Glutamatergic neuron (in vitro differentiated cells): ENCODE measurements at regions not wholly inside any gene's neighbourhood (a gene's known extent, or its start where the extent isn't known, plus 50 kb on each side); places are given as distances from the start of the nearest gene placed in this dataset.

Source experiments
- DNase-seq: peaks from one replicate; pipeline ENCODE4 v3.0.0; 2022
- H3K27ac Mint-ChIP-seq: one replicate; pipeline ENCODE4 v1.8.0; 2020; ENCODE audit warnings: mild to moderate bottlenecking, mixed read lengths, inconsistent platforms; ENCODE audit not compliant: unreplicated experiment
- H3K27me3 Mint-ChIP-seq: one replicate; pipeline ENCODE4 v1.8.0; 2020; ENCODE audit warnings: mild to moderate bottlenecking, moderate library complexity, mixed read lengths, inconsistent platforms; ENCODE audit not compliant: unreplicated experiment
- H3K36me3 Mint-ChIP-seq: one replicate; pipeline ENCODE4 v1.8.0; 2020; ENCODE audit warnings: mild to moderate bottlenecking, mixed read lengths, inconsistent platforms; ENCODE audit not compliant: unreplicated experiment
- H3K4me1 Mint-ChIP-seq: one replicate; pipeline ENCODE4 v1.8.0; 2020; ENCODE audit warnings: mild to moderate bottlenecking, low read depth, mixed read lengths, inconsistent platforms; ENCODE audit not compliant: unreplicated experiment
- H3K4me3 Mint-ChIP-seq: one replicate; pipeline ENCODE4 v1.8.0; 2020; ENCODE audit warnings: mild to moderate bottlenecking, mixed read lengths, inconsistent platforms; ENCODE audit not compliant: unreplicated experiment
- H3K9me3 Mint-ChIP-seq: one replicate; pipeline ENCODE4 v1.8.0; 2020; ENCODE audit warnings: mild to moderate bottlenecking, moderate library complexity, mixed read lengths, inconsistent platforms; ENCODE audit not compliant: unreplicated experiment
- TF ChIP-seq, protein P1 (sequence below): fragments of 200-600 bp; sonication (generic); IDR thresholded peaks from one replicate; pipeline ENCODE4 v1.5.0; 2021; ENCODE audit not compliant: partially characterized antibody, unreplicated experiment

DNA sequence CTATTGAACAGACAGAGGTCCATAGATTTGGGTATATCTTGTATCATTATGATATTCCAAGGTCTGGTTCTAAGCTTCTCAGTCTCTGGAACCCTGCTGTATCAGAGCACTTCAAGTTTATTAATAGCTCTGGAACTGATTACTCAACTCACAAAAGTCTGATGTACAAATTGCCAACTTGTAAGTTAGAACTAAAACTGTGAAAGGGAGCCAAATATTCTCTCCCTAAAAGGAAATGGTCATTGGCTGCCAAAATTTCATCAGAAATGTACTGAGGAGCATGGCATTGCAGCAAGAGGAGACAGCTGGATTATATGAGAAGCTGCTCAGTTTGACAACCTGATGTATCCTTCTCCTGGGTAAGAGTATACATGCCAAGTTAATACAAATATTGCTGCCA, 828.8 kb upstream of the SEL1L start:
- no peak overlapping the region for H3K27ac Mint-ChIP-seq
- no peak for DNase-seq
- H3K36me3 Mint-ChIP-seq, result no peaks in the 10 kb centered on the region
- no peak overlapping the region for H3K4me3 Mint-ChIP-seq
- TF ChIP-seq, protein P1, sequence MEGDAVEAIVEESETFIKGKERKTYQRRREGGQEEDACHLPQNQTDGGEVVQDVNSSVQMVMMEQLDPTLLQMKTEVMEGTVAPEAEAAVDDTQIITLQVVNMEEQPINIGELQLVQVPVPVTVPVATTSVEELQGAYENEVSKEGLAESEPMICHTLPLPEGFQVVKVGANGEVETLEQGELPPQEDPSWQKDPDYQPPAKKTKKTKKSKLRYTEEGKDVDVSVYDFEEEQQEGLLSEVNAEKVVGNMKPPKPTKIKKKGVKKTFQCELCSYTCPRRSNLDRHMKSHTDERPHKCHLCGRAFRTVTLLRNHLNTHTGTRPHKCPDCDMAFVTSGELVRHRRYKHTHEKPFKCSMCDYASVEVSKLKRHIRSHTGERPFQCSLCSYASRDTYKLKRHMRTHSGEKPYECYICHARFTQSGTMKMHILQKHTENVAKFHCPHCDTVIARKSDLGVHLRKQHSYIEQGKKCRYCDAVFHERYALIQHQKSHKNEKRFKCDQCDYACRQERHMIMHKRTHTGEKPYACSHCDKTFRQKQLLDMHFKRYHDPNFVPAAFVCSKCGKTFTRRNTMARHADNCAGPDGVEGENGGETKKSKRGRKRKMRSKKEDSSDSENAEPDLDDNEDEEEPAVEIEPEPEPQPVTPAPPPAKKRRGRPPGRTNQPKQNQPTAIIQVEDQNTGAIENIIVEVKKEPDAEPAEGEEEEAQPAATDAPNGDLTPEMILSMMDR, result no peak
- no peaks in the 10 kb centered on the region for H3K27me3 Mint-ChIP-seq
- no peaks in the 10 kb centered on the region for H3K9me3 Mint-ChIP-seq
- H3K4me1 Mint-ChIP-seq, result no peaks in the 10 kb centered on the region

DNA sequence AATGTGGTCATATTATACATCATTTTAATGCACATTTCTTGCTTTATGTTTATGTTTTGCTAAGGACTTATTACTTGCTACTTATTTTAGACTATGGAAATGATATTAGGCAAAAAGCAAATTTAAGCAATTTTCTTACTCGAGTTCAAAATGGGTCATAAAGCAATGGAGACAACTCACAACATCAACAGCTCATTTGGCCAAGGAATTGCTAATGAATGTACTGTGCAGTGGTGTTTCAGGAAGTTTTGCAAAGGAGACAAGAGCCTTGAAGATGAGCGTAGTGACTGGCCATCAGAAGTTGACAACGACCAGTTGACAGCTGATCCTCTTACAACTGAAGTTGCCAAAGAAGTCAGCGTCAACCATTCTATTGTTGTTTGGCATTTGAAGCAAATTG, 831.8 kb upstream of the SEL1L start:
- no peak for DNase-seq
- Mint-ChIP-seq H3K36me3 (no peaks in the 10 kb centered on the region), H3K27ac (no peak overlapping the region), H3K9me3 (no peaks in the 10 kb centered on the region), H3K4me1 (no peaks in the 10 kb centered on the region), H3K4me3 (no peak overlapping the region), H3K27me3 (no peaks in the 10 kb centered on the region)
- TF ChIP-seq, protein P1, result no peak

DNA sequence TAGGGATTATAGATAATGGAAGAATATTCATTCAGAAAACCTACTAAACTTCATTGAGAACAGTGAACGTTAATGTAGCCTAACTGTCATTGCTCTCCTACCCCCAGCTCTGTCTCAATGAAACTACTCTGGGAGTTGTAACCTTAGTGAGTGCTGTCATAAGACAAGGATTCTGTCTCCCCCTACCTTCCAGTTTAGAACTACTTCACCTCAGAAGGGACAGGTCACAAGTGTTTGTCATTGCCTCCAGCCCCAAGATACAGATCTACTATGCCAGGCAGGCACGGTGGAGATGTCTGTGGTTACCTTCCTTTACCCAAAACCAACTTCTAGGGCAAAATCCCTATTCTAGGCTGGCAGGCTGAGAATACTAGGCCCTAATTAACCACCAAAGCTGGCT, 833.1 kb upstream of the SEL1L start:
- Mint-ChIP-seq H3K4me1 (no peaks in the 10 kb centered on the region), H3K36me3 (no peaks in the 10 kb centered on the region), H3K27me3 (no peaks in the 10 kb centered on the region), H3K4me3 (no peak overlapping the region), H3K27ac (no peak overlapping the region), H3K9me3 (no peaks in the 10 kb centered on the region)
- DNase-seq, result no peak
- TF ChIP-seq, protein P1, result no peak

DNA sequence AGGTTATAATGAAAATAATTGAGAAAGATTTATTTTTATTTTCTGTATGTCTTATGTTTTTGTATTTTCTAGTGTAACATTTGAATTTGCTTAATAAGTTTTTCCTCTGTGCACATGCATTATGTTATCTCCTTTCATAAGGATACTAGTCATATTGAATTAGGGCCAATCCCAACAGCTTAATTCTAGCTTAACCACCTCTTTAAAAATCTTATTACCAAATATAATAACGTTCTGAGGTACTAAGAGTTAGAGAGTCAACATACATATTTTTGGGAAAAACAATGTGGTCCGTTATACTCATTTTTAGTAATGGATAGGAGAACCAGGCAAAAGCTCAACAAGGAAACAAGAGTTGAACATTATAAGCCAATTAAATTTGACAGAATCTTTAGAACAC, 845.6 kb upstream of the SEL1L start:
- no peaks in the 10 kb centered on the region for H3K4me1 Mint-ChIP-seq
- DNase-seq, result no peak
- H3K4me3 Mint-ChIP-seq, result no peak overlapping the region
- no peak overlapping the region for H3K27ac Mint-ChIP-seq
- no peaks in the 10 kb centered on the region for H3K36me3 Mint-ChIP-seq
- H3K9me3 Mint-ChIP-seq, result no peaks in the 10 kb centered on the region
- H3K27me3 Mint-ChIP-seq, result peaks cover 3% of the 10 kb centered on the region
- TF ChIP-seq, protein P1, result no peak

DNA sequence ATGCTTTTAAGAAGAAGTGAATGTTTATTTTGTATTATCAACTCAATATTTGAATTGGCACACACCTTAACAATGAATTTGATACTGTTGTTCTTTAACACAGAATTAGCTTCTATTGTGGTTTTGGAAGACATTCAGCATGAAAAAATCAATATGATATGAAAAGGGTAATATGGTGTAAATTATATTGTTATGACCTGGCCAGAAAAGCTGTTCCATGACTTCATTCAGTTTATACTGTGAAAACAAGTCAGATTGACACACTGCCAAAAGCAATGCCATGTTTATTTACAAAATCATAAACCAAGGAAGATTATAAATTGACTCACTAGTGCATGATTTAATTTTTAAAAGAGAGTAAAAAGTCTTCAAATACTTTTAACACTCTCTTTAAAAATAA, 851.4 kb upstream of the SEL1L start:
- Mint-ChIP-seq H3K27me3 (peaks cover 1% of the 10 kb centered on the region), H3K36me3 (no peaks in the 10 kb centered on the region), H3K27ac (no peak overlapping the region), H3K4me3 (no peak overlapping the region), H3K4me1 (no peaks in the 10 kb centered on the region), H3K9me3 (no peaks in the 10 kb centered on the region)
- TF ChIP-seq, protein P1, result no peak
- DNase-seq, result no peak
